GM19328 (cell line): ENCODE measurements at regions not wholly inside any gene's neighbourhood (a gene's known extent, or its start where the extent isn't known, plus 50 kb on each side); places are given as distances from the start of the nearest gene placed in this dataset.

ENCODE experiments used
- ATAC-seq: cut with Tn5 transposase; IDR thresholded peaks from one replicate; pipeline ENCODE4 v1.9.1; 2021; ENCODE audit warnings: mild to moderate bottlenecking, moderate library complexity; ENCODE audit not compliant: unreplicated experiment

GRCh38 chr18:44386401-44386800 is 294.3 kb upstream of the SETBP1 start:
- no peak for ATAC-seq

- no peak for ATAC-seq
These were observed 292.4 kb upstream of the SETBP1 start for GRCh38 chr18:44388329-44388728.

- ATAC-seq = no peak
These were observed 287.8 kb upstream of the SETBP1 start for GRCh38 chr18:44392933-44393332.

DNA sequence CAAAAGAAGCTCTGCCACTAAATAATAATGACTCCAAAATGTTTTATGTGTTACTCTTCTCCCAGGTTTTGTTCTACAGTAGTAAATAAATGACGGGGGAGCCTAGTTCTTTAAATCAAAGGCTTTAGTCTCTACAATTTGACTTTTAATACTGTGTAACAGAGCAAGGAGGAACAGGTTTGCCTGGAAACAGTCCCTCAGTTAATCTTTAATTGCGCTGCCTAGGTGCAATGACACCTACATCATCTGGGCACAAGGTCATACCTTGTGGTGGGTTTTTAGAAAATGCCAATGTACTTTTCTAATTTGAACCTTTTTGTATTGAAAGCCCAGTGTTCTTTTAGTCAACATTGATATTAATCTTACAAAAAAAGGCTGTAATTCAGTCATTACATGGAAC is 287.3 kb upstream of the SETBP1 start:
- ATAC-seq = no peak

DNA sequence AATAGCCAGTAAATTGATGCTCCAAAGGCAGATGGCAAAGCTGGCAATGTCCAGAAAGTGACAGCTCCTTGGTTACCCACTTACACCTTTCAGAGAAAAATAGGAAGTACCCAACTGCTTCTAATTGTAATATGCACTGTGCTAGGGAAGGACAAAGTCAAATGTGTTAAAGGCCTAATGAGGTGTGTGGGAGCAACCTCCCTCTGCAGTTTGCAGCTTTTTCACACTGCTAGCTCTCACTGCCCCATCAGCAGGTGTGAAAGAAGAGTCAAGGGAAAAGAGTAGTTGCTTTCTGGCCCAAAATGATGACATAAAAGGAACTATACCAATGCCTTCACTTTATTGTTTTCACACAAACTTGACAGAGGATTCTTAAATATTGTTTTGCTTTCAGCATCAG is 284.1 kb upstream of the SETBP1 start:
- no peak for ATAC-seq

- no peak for ATAC-seq
These were observed 271.6 kb upstream of the SETBP1 start for GRCh38 chr18:44409071-44409470.

DNA sequence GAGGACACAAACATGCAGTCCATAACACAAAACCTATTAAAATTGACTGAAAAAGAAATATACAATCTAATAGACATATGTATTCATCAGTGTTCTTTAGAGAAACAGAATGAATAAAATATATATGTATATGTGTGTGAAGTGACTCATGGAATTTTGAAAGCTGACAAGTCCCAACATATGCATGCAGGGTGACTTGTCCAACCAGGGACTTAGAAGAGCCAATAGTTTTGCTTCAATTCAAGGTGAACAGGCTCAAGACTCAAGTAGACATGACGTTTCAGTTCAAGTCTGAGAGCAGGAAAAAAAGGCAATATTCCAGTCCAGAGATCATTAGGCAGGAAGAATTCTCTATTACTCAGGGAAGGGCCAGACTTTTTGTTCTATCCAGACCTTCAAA is 271.2 kb upstream of the SETBP1 start:
- no peak for ATAC-seq

GRCh38 chr18:44410740-44411139 is 269.9 kb upstream of the SETBP1 start:
- no peak for ATAC-seq

GRCh38 chr18:44411262-44411905 is 269.3 kb upstream of the SETBP1 start:
- no peak for ATAC-seq

DNA sequence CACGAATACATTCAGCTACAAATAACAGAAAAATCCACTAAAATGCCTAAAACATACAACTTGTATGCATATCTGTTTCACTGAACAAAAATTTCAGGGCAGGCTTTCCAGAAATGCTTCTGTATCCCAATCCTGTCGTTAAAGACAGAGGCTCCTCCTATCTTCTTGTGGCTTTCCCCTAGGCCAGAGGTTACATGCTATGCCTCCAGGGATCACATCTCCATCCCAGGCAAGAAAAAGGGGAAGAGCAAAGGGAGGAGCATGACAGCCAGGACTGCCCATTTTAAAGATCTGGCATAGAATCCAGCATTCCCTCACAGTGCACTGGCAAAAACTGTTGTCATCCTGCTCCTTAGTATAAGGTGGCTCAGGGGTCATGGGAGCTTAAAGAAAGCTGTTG is 268.7 kb upstream of the SETBP1 start:
- ATAC-seq = no peak

GRCh38 chr18:44423814-44424644 is 256.7 kb upstream of the SETBP1 start:
- ATAC-seq = no peak

GRCh38 chr18:44424645-44425035 is 256.0 kb upstream of the SETBP1 start:
- no peak for ATAC-seq

- ATAC-seq = no peak
These were observed 255.5 kb upstream of the SETBP1 start for GRCh38 chr18:44425161-44425560.

DNA sequence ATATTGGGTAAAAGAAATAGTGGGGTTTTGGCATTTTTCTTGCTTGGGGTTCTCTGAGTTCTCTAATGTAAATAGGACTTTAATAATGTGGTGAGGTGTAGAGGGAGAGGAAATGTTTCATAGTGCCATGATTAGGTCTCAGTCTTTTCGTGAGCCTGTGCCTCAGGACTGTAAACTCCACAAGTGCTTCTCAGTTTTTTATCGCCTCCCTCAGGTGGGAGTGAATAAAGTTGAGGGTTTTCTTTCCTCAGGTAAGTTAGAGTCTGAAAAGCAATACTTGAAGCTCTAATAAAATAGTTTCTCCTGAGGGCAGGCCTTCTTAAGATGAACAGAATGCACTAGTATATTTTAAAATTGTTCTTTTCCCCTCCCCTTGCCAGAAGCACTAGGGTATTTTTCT is 243.1 kb upstream of the SETBP1 start:
- no peak for ATAC-seq

DNA sequence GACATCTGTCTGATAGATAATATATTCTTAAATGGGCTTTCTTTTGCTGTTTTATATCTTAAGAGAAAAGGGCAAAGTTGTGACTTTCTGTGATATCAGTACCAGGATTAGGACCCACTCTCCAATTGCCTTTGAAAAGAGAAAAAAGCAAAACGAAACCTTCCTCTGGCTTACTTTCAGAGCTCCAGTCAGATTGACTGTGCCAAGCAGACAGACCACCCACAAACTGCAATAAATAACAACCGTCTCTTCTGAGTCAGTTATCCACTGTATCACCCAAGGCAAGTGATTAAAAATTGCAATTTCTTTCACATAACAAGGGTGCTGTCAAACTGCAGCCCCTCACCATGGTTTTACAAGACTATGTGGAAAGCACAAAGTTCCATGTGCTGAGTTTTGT is 230.5 kb upstream of the SETBP1 start:
- ATAC-seq = no peak

- no peak for ATAC-seq
These were observed 228.3 kb upstream of the SETBP1 start for GRCh38 chr18:44452346-44452745.

DNA sequence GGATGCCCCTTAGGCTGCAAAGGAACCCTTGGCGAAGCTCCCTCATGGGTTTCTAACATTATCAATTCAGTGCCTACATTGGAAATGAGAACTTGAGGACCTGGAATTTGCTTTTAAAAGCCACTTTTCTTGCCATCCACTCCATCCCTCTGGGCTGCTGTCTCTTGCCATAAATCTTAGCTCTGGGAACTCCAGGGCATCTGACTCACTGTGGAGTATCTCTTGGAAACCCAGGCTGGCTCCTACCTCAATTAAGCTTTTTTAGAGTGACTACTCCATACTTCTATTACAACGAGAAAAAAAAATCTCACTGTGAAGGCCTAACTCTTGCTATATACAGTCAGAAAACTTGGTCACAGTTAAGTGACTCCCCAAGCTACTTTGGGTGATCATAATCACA is 227.2 kb upstream of the SETBP1 start:
- ATAC-seq = no peak

DNA sequence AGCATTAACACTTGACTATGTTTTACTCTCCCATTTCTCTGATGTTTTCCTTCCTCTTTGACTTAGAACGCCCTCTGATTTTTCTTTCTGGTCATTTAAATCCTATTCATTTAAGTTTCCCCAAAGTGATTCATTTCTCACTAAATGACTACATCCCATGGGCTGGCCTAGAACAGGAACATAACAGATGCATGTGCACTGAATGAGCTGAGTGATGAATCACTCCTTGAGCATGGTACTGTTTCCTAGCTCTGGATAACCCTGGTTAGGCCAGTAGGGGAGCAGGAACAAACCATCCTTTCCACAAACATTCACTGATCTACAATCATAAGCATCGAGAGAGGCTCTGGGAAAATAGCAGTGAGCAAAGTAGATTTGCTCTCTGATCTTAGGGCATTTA is 221.9 kb upstream of the SETBP1 start:
- no peak for ATAC-seq

GRCh38 chr18:44464398-44465180 is 216.1 kb upstream of the SETBP1 start:
- ATAC-seq = no peak

DNA sequence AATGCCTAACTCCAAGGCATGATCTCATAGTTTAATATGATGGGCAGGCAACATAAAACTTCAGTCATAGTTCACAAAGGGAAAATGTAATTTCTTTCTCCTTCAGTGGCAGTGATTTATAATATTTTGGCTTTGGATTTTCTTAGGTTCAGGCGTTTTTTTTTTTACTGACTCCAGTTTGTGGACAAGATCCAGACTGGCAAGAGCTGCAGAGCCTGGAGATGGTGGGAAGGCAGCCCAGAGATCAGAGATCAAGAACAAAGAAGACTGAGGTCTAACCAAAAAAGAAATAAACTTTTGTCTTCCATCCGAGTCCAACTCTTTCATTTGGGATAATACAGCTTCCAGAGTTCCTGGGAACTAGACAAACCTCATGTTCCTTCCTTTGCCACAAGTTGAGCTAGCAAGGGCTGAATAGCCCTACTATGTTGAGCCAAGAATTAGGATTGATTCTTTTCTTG is 215.3 kb upstream of the SETBP1 start:
- ATAC-seq = no peak

GRCh38 chr18:44466997-44467396 is 213.7 kb upstream of the SETBP1 start:
- ATAC-seq = no peak

- no peak for ATAC-seq
These were observed 213.0 kb upstream of the SETBP1 start for GRCh38 chr18:44467718-44468117.
